CD14-positive monocyte (primary cell): ENCODE measurements at regions not wholly inside any gene's neighbourhood (a gene's known extent, or its start where the extent isn't known, plus 50 kb on each side); places are given as distances from the start of the nearest gene placed in this dataset.

Source experiments
- DNase-seq, 3 donors: peaks; one replicate each; pipeline ENCODE4 v3.0.0-alpha.2; 2011 to 2022
- H2AFZ ChIP-seq: 2 replicates; pipeline ENCODE4 v1.6.0; 2012; ENCODE audit warnings: mild to moderate bottlenecking, low read depth, low read length, inconsistent platforms; ENCODE audit not compliant: insufficient read depth, poor library complexity, severe bottlenecking
- H3K27ac ChIP-seq, 2 donors: 1 replicate in 1 of 2; 2 replicates in 1 of 2; pipeline ENCODE4 v1.5.1; 2012 to 2013; ENCODE audit warnings: low read length in 2 of 2, control low read depth in 1 of 2, inconsistent platforms in 1 of 2, low read depth in 1 of 2, mild to moderate bottlenecking in 1 of 2
- H3K27me3 ChIP-seq, 2 donors: one replicate each; pipeline versions ENCODE4 v1.6.0 to v1.6.1; 2011 to 2013; ENCODE audit warnings: low read length in 2 of 2; ENCODE audit not compliant: control insufficient read depth in 2 of 2, insufficient read depth in 2 of 2
- H3K36me3 ChIP-seq, 2 donors: replicated peaks in 1 of 2; 1 replicate in 1 of 2; 2 replicates in 1 of 2; pipeline versions ENCODE4 v1.5.1 to v1.6.1; 2012 to 2013; ENCODE audit warnings: low read length in 2 of 2, control low read depth in 1 of 2, inconsistent platforms in 1 of 2, mild to moderate bottlenecking in 1 of 2; ENCODE audit not compliant: insufficient read depth in 2 of 2, control insufficient read depth in 1 of 2
- H3K4me1 ChIP-seq, 2 donors: 1 replicate in 1 of 2; 2 replicates in 1 of 2; pipeline versions ENCODE4 v1.5.1 to v1.6.1; 2012 to 2013; ENCODE audit warnings: low read length in 2 of 2, control low read depth in 1 of 2, inconsistent platforms in 1 of 2, mild to moderate bottlenecking in 1 of 2, moderate library complexity in 1 of 2; ENCODE audit not compliant: insufficient read depth in 2 of 2, control insufficient read depth in 1 of 2
- H3K4me2 ChIP-seq: replicated peaks from 2 replicates; pipeline ENCODE3; 2012; ENCODE audit warnings: low read length, moderate library complexity, mild to moderate bottlenecking; ENCODE audit not compliant: poor library complexity, severe bottlenecking; ENCODE audit errors: extremely low read depth
- H3K4me3 ChIP-seq, 3 experiments: fragments of 200-600 bp in 1 of 3; sonication (generic) in 1 of 3; replicated peaks in 1 of 3; 1 replicate in 2 of 3; 2 replicates in 1 of 3; pipeline ENCODE4 v1.5.1; 2011 to 2013; ENCODE audit warnings: low read length in 3 of 3, mild to moderate bottlenecking in 3 of 3, control low read depth in 2 of 3, low read depth in 2 of 3, inconsistent platforms in 1 of 3, moderate library complexity in 1 of 3
- H3K79me2 ChIP-seq: 2 replicates; pipeline ENCODE4 v1.6.0; 2012; ENCODE audit warnings: mild to moderate bottlenecking, control low read depth, inconsistent platforms, low read length, moderate library complexity; ENCODE audit not compliant: insufficient read depth
- H3K9ac ChIP-seq: 2 replicates; pipeline ENCODE4 v1.6.0; 2017; ENCODE audit warnings: low read length, mild to moderate bottlenecking; ENCODE audit not compliant: insufficient read depth, poor library complexity, severe bottlenecking
- H3K9me3 ChIP-seq, 2 donors: replicated peaks in 1 of 2; 1 replicate in 1 of 2; 2 replicates in 1 of 2; pipeline versions ENCODE4 v1.5.1 to v1.6.1; 2012 to 2013; ENCODE audit warnings: low read length in 2 of 2, control low read depth in 1 of 2; ENCODE audit not compliant: control insufficient read depth in 1 of 2, insufficient read depth in 1 of 2
- H4K20me1 ChIP-seq: 2 replicates; pipeline ENCODE4 v1.6.0; 2012; ENCODE audit warnings: mild to moderate bottlenecking, low read length, control low read depth, moderate library complexity; ENCODE audit not compliant: insufficient read depth
- H3K27ac Mint-ChIP-seq, 7 donors: one replicate each; pipeline ENCODE4 v1.8.0; 2020; ENCODE audit warnings: mild to moderate bottlenecking in 7 of 7, mixed read lengths in 7 of 7, moderate library complexity in 6 of 7, inconsistent platforms in 2 of 7
- H3K27me3 Mint-ChIP-seq, 3 donors: one replicate each; pipeline ENCODE4 v1.8.0; 2021 to 2022; ENCODE audit warnings: low read depth in 3 of 3, mild to moderate bottlenecking in 3 of 3, mixed read lengths in 3 of 3, moderate library complexity in 3 of 3, inconsistent platforms in 1 of 3
- H3K36me3 Mint-ChIP-seq, 2 donors: one replicate each; pipeline ENCODE4 v1.8.0; 2020; ENCODE audit warnings: mixed read lengths in 2 of 2, inconsistent platforms in 1 of 2, mild to moderate bottlenecking in 1 of 2
- H3K4me1 Mint-ChIP-seq: one replicate; pipeline ENCODE4 v1.8.0; 2020; ENCODE audit warnings: mild to moderate bottlenecking, mixed read lengths
- H3K4me3 Mint-ChIP-seq, 2 donors: one replicate each; pipeline ENCODE4 v1.8.0; 2020; ENCODE audit warnings: mild to moderate bottlenecking in 2 of 2, mixed read lengths in 2 of 2, moderate library complexity in 1 of 2
- H3K9me3 Mint-ChIP-seq, 7 donors: one replicate each; pipeline ENCODE4 v1.8.0; 2020 to 2022; ENCODE audit warnings: mixed read lengths in 7 of 7, mild to moderate bottlenecking in 6 of 7, moderate library complexity in 6 of 7, inconsistent platforms in 2 of 7
- CTCF ChIP-seq: fragments of 200-600 bp; IDR thresholded peaks from one replicate; pipeline ENCODE4 v1.8.0; 2022; ENCODE audit warnings: antibody characterized with exemption, mild to moderate bottlenecking
- WGBS: methylation state at CpG from one replicate; pipeline ENCODE4 v1.1.5; 2013; ENCODE audit warnings: missing lambda C conversion rate; ENCODE audit not compliant: insufficient coverage; 5-methylcytosine and 5-hydroxymethylcytosine counted together
- intact Hi-C, 2 donors: fragments of 100-400 bp; cut with micrococcal nuclease; formaldehyde crosslinking; loops; one replicate each; pipeline versions ENCODE4 v1.15.0 to v1.15.1; 2023

- Mint-ChIP-seq H3K4me1 (peaks cover 49% of the 10 kb centered on the region), H3K36me3 (peaks cover 2% of the 10 kb centered on the region in 2 donors), H3K27ac (peak overlapping the region; percentile 95 to 98 (median 96)), H3K9me3 (no peaks in the 10 kb centered on the region), H3K4me3 (peak overlapping the region; percentile 78 to 91), H3K27me3 (peaks cover 0 to 4% (median 3%) of the 10 kb centered on the region in 3 donors)
- intact Hi-C loops: loop anchor here (2.0 to 5.0 kb wide), 3 partner anchors 37 to 55 kb away; no protein-coding TSS in a partner anchor
- Histone ChIP-seq H3K4me1 (peaks cover 48% of the 10 kb centered on the region in 2 donors), H3K36me3 (no peaks in the 10 kb centered on the region), H2AFZ (peak overlapping the region; percentile 55), H3K9me3 (no peaks in the 10 kb centered on the region), H3K27ac (peak overlapping the region; percentile 81 to 98), H3K79me2 (no peaks in the 10 kb centered on the region), H3K9ac (peak overlapping the region; percentile 85), H4K20me1 (no peaks in the 10 kb centered on the region), H3K27me3 (no peaks in the 10 kb centered on the region), H3K4me2 (peak overlapping the region; percentile 79), H3K4me3 (peak overlapping the region in 1 of 3 experiments; percentile 69)
- no peak for DNase-seq
- WGBS: 87% methylated on average over 3 of the region's 3 CpGs
- no peak for TF ChIP-seq CTCF
Measured at GRCh38 chr15:31434275-31434587, 107.6 kb downstream of the KLF13 start.

- intact Hi-C loops: loop anchor here (2.0 to 5.0 kb wide), 4 partner anchors 37 to 54 kb away; no protein-coding TSS in a partner anchor
- Histone ChIP-seq H4K20me1 (no peaks in the 10 kb centered on the region), H3K4me1 (peaks cover 48% of the 10 kb centered on the region in 2 donors), H3K9ac (peak overlapping the region; percentile 85), H3K4me3 (peak overlapping the region; percentile 40 to 69 (median 48)), H3K4me2 (peak overlapping the region; percentile 79), H3K27ac (peak overlapping the region; percentile 81 to 98), H3K27me3 (no peaks in the 10 kb centered on the region), H3K36me3 (no peaks in the 10 kb centered on the region), H3K9me3 (no peaks in the 10 kb centered on the region), H2AFZ (peak overlapping the region; percentile 55), H3K79me2 (no peaks in the 10 kb centered on the region)
- Mint-ChIP-seq H3K36me3 (peaks cover 2% of the 10 kb centered on the region in 2 donors), H3K4me1 (peaks cover 49% of the 10 kb centered on the region), H3K27ac (peak overlapping the region; percentile 95 to 98 (median 96)), H3K4me3 (peak overlapping the region; percentile 78 to 91), H3K27me3 (peaks cover 0 to 4% (median 3%) of the 10 kb centered on the region in 3 donors), H3K9me3 (no peaks in the 10 kb centered on the region)
- 4% methylated on average over 18 of the region's 21 CpGs for WGBS
- DNase-seq: peak; percentile 95 to 98 (median 97)
- TF ChIP-seq CTCF: no peak
Measured at GRCh38 chr15:31434588-31435260, 108.1 kb downstream of the KLF13 start.
